ENCODE measurements at regions not wholly inside any gene's neighbourhood (a gene's known extent, or its start where the extent isn't known, plus 50 kb on each side); places are given as distances from the start of the nearest gene placed in this dataset.

DNA sequence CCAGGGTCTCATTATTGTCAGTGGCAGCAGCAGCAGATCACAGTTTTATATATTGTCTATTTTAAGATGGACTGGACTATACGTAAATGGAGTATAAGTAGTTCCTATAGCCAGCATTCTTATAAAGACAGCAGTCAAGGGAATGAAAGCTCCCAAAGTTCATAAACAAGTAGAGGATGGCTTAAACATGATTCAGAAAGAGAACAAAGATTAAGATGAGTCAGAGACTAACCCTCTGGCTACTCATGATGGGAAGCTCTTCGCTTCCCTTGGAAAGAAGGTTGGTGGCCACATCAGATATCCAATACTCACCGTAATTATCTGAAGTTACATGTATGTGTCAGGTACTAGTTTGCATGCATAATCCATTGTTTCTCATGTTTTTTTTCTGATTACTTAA lies 277.0 kb downstream of the INHBA start:
- TF ChIP-seq, protein P1, sequence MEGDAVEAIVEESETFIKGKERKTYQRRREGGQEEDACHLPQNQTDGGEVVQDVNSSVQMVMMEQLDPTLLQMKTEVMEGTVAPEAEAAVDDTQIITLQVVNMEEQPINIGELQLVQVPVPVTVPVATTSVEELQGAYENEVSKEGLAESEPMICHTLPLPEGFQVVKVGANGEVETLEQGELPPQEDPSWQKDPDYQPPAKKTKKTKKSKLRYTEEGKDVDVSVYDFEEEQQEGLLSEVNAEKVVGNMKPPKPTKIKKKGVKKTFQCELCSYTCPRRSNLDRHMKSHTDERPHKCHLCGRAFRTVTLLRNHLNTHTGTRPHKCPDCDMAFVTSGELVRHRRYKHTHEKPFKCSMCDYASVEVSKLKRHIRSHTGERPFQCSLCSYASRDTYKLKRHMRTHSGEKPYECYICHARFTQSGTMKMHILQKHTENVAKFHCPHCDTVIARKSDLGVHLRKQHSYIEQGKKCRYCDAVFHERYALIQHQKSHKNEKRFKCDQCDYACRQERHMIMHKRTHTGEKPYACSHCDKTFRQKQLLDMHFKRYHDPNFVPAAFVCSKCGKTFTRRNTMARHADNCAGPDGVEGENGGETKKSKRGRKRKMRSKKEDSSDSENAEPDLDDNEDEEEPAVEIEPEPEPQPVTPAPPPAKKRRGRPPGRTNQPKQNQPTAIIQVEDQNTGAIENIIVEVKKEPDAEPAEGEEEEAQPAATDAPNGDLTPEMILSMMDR (IDR thresholded peaks at IDR 0.05): no peak
- TF ChIP-seq POLR2A (IDR thresholded peaks at IDR 0.05): no peak
